ENCODE measurements at regions not wholly inside any gene's neighbourhood (a gene's known extent, or its start where the extent isn't known, plus 50 kb on each side); places are given as distances from the start of the nearest gene placed in this dataset.

DNA sequence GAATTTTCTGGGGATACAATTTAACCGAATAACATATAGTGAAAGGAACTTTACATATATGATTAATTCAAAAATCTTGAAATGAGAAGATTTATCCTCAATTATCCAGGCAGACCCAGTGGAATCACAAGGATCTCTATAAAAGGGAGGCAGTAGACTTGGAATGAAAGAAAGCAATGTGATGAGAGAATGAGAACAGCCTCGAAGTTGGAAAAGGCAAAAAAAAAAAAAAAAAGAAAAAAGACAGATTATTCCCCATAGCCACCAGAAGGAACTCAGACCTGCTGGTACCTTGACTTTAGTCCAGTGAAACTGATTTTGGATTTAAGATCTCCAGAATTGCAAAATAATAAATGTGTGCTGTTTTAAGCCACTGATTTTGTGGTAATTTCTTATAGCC, 416.3 kb upstream of the OR4E1 start:
- no peak for TF ChIP-seq ZNF274 (IDR thresholded peaks at IDR 0.05; ENCODE audit: low read depth, low read length)
- no peak for TF ChIP-seq YY1 (IDR thresholded peaks at IDR 0.05; ENCODE audit: insufficient read depth, insufficient read length)
- TF ChIP-seq SUZ12 (IDR thresholded peaks at IDR 0.05; ENCODE audit: extremely low read depth, insufficient read depth, insufficient read length), result no peak

Measured in NT2/D1 (cell line).